ENCODE measurements at regions not wholly inside any gene's neighbourhood (a gene's known extent, or its start where the extent isn't known, plus 50 kb on each side); places are given as distances from the start of the nearest gene placed in this dataset.

GRCh38 chr12:19574601-19575000 is 135.3 kb downstream of the AEBP2 start:
- no peak for TF ChIP-seq EZH2 (IDR thresholded peaks at IDR 0.05)
- TF ChIP-seq POLR2AphosphoS5 (IDR thresholded peaks at IDR 0.05; ENCODE audit: borderline replicate concordance, low read depth, low read length), result no peak
- no peak for TF ChIP-seq FOXP2 (optimal IDR thresholded peaks at IDR 0.05; ENCODE audit: control extremely low read depth, extremely low read length, insufficient read depth)
